Coronary artery (tissue), 2 donors: ENCODE measurements at regions not wholly inside any gene's neighbourhood (a gene's known extent, or its start where the extent isn't known, plus 50 kb on each side); places are given as distances from the start of the nearest gene placed in this dataset.
"Not testable (repeated sequence)": the region's sequence is repeated elsewhere in the genome, so short reads cannot be mapped to it uniquely, and the experiment has no call there.

ENCODE experiments used
- DNase-seq: peaks from one replicate; pipeline ENCODE4 v3.0.0-alpha.2; 2017; ENCODE audit warnings: low spot score
- H3K27ac ChIP-seq, 2 donors: fragments of 200-600 bp; sonication (generic); one replicate each; pipeline ENCODE4 v1.5.1; 2016 to 2019
- H3K4me3 ChIP-seq: fragments of 200-600 bp; sonication (generic); 2 replicates; pipeline ENCODE4 v1.5.1; 2016; ENCODE audit warnings: mild to moderate bottlenecking, moderate library complexity
- CTCF ChIP-seq: fragments of 200-600 bp; sonication (generic); IDR thresholded peaks from one replicate; pipeline ENCODE4 v1.5.1; 2019; ENCODE audit warnings: antibody characterized with exemption

- H3K4me3 ChIP-seq, H3K27ac ChIP-seq, DNase-seq: not testable (repeated sequence)
These were observed 52.3 kb downstream of the SEPTIN7 start for GRCh38 chr7:35853194-35853593.

GRCh38 chr7:35854311-35854710 is 53.5 kb downstream of the SEPTIN7 start:
- Histone ChIP-seq H3K27ac (no peak overlapping the region), H3K4me3 (no peak overlapping the region)
- DNase-seq = no peak
- no peak for TF ChIP-seq CTCF

GRCh38 chr7:35856175-35856574 is 55.3 kb downstream of the SEPTIN7 start:
- no peak overlapping the region for H3K4me3 ChIP-seq
- H3K27ac ChIP-seq = no peak overlapping the region
- DNase-seq = no peak
- no peak for TF ChIP-seq CTCF

GRCh38 chr7:35860664-35861063 is 59.8 kb downstream of the SEPTIN7 start:
- DNase-seq = no peak
- TF ChIP-seq CTCF = no peak
- Histone ChIP-seq H3K27ac (no peak overlapping the region), H3K4me3 (no peak overlapping the region)

- no peak for DNase-seq
- H3K27ac ChIP-seq = no peak overlapping the region
- no peak for TF ChIP-seq CTCF
- H3K4me3 ChIP-seq = no peak overlapping the region
These were observed 64.4 kb downstream of the SEPTIN7 start for GRCh38 chr7:35865287-35865686.

- H3K4me3 ChIP-seq = no peak overlapping the region
- DNase-seq = no peak
- no peak for TF ChIP-seq CTCF
- H3K27ac ChIP-seq = no peak overlapping the region
These were observed 65.3 kb downstream of the SEPTIN7 start for GRCh38 chr7:35866186-35866585.

GRCh38 chr7:35869117-35869516 is 68.3 kb downstream of the SEPTIN7 start:
- not testable (repeated sequence) for DNase-seq, H3K4me3 ChIP-seq
- peak overlapping the region; percentile 50 to 53 for H3K27ac ChIP-seq

GRCh38 chr7:35869810-35870209 is 69.0 kb downstream of the SEPTIN7 start:
- TF ChIP-seq CTCF = no peak
- no peak for DNase-seq
- Histone ChIP-seq H3K27ac (peak overlapping the region; percentile 50 to 53), H3K4me3 (no peak overlapping the region)
